NOMO-1 treated with DMSO at 0.1 percent for 48 hours (cell line): ENCODE measurements at regions not wholly inside any gene's neighbourhood (a gene's known extent, or its start where the extent isn't known, plus 50 kb on each side); places are given as distances from the start of the nearest gene placed in this dataset.

ENCODE experiments used
- DNase-seq: peaks from one replicate; lab custom pipeline; 2025; ENCODE audit not compliant: unreplicated experiment; lab: John Stamatoyannopoulos, UW

DNA sequence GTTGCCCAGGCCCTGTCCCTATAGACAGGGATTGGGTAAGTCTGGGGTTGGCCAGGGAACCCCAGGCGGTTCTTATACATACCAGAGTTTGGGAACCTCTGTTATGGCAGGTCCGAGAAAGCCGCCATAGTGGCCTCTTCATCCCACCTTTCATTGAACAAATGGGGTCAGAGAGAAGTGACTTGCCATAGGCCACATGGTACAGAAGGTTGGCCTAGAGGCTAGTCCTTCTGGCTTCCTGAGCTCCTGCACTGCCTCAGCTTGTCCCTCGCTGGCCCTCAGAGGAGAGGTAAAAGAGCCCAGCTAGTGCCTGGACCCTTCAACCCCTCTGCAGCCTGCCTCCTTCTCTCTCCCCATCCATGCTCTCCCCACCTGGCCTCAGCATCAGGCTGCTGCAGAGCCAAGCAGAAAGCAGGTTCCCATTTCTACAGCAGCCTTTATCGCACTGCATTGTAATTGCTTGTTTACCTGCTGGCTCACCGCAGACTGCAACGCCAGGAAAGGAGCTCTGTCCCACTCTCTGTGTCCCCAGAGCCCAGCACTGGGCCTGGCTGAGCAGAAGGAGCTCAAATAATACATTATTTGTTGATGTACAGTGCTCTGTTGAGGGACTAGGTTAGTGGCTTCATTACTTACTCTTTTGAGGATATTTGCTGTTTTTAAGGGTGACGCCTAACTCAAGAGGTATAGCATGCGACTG lies 103.6 kb downstream of the TRIM29 start:
- DNase-seq: no peak

DNA sequence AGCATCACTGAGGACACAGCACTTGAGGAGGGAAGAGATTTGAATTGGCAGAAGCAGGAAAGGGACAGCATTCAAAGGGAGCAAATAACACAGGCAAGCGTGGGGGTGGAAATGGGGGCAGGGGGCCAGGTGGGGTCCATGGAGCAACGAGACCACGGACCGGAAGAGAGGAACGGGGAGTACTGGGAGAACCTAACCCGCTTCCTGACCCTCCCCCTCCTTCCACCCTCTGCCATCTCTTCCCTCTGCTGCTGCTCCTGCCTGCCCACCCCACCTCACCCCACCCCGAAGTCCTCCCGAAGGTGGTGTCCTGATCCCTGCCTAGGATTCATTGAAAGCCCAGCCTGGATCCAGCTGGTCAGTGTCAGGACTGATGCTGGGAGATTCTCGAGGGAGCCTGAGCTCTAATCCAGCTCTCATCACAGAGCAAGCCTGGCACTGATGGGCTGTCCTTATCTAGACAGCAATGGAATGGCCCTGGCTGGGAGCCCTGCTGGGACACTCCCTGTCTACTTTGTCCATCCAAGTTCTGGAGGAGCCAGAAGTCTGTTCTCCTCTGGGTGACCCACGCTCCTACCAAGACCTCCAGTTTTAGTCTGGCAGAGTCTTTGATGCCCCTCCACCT lies 105.0 kb downstream of the TRIM29 start:
- no peak for DNase-seq

DNA sequence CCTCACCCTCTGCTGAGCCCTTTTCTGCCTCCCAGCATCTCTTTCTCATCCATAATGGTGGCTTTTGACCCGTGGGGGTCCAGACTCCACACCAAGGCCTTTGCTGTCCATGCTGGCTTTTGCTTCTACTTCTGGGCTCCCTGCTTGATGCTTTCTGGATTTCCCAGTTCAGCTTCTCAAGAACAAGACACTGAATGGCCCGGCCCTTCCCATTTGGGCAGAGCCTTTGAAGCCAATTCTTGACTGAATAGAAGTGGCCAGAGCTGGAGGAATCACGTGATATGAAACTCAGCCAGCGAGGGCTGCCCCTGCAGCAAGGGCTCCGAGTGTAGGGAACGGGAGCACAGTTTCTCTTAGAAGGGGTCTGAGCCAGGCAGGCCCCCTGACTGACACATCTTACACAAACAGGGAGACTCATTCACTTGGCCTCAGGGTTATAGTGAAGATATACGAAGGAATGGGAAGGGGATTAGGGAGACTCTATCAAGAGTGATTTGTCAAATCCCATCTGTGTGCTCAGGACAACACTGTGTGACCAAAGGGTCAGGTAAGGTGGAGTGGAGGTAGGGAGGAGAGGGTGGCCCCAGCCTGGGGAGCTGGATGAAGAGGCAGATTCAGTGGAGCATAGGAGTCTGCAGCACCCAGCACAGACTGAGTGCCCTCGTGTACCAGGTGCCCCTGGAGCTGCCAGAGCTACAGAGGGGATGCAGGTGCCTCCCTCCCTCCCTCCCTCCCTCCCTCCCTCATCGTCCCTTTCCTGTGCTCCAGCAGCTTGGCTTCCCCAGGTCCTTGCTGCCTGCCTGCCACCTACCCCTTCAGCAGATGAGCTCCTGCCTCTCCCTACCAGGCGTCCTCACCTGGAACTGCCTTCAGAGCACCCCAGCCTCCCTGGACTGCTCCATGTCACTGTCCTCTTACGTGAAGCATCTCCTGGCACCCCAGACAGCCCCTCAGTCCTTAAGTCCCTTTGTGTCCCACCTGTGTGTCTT lies 106.0 kb downstream of the TRIM29 start:
- DNase-seq: no peak

GRCh38 chr11:120031156-120031555 lies 106.8 kb downstream of the TRIM29 start:
- no peak for DNase-seq

- no peak for DNase-seq
These were observed 107.5 kb downstream of the TRIM29 start for GRCh38 chr11:120030411-120030810.

- no peak for DNase-seq
These were observed 108.6 kb downstream of the TRIM29 start for GRCh38 chr11:120029321-120029720.

GRCh38 chr11:120028897-120029258 lies 109.0 kb downstream of the TRIM29 start:
- no peak for DNase-seq

DNA sequence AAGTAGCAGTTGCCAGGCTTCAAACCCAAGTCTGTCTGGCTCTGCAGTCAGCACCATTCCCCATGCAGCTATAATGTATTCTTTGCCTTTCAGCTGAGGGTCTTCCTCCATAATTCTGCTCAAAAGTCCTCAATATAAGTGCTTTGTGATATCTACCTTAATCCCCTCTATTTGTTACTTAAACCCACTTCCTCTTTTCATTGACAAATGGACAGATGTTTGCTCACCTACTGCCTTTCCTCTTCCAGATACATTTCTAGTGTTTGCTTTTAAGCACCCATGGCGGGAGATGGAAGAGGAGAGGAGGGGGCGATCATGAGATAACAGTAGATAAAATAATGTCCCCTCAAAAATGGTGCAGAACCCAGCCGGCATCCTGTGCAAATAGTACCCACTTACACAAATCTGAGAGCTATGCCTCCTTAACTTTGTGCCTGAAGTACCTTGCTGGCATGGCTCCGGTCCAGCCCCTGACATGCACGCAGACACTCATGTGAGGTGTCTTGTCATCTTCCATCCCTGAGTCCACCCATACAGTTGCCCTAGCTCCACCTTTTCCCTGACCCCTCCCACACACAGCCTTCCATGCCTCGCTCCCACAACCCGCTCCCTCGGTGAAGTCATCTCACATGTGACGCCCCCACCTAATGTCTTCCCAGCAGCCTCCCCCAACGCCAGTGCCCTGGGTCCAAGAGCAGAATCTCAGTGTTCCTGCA lies 109.6 kb downstream of the TRIM29 start:
- no peak for DNase-seq

DNA sequence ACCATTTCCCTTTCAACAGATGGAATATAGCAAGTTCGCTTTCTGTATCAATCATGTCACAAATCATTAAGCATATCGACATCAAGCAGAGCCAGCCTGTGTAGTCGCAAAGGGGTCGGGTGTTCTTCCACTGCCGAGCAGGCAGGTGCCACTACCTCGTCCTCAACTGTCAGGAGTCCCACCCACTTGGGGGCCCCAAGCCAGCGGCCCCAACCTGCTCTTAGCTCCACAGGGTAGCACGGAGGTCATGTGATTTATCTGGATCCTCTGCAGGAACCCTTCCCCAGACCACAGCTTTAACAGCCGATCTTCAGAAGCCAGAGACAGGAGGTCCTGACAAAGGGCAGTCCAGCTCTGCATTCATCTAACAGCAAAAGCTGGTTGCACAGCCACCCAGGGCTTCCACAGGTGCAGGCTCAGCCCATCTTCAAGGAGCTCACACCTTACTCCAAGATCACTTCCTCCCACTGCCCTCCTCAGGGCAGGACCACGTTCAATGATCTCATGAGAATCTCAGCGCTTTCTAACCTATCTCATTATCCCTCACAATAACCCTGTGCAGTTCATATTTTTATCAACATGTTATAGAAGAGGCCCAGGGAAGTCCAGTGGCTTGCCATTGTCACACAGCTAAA lies 110.2 kb downstream of the TRIM29 start:
- no peak for DNase-seq

DNA sequence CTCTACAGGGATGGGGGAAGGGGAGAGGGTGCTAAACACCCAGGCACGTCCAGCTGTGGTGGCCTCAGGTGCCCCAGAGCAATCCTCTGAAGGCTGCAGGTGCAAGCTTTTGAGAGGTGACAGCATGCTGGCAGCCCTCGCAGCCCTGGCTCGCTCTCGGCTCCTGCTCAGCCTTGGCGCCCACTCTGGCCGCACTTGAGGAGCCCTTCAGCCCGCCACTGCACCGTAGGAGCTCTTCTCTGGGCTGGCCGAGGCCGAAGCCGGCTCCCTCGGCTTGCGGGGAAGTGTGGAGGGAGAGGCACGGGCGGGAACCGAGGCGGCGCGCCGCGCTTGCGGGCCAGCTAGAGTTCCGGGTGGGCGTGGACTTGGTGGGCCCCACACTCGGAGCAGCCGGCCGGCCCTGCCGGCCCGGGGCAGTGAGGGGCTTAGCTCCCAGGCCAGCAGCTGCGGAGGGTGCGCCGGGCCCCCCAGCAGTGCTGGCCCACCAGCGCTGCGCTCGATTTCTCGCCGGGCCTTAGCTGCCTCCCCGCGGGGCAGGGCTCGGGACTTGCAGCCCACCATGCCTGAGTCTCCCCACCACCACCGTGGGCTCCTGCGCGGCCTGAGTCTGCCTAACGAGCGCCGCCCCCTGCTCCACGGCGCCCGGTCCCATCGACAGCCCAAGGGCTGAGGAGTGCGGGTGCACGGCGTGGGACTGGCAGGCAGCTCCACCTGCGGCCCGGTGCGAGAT lies 112.1 kb downstream of the TRIM29 start:
- DNase-seq: no peak

DNA sequence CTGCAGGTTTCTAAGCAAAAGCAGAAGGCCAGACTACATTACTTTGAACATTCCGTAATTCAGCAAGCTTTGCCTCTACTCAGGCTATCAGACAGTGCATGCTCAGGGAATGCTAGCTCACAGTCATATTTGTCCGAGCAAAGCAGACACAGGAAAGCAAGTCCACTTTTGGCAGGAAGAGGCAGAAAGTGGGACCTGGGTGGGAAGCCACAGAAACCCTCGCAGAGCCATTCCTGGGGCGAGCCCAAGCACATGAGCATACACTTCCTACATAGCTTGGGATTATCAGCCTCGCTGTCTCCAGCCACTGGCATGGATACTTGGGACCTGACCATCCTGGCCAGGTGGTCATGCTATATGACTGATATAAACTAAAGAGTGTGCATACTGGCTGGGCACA lies 113.3 kb downstream of the TRIM29 start:
- DNase-seq: no peak

- DNase-seq: no peak
These were observed 113.9 kb downstream of the TRIM29 start for GRCh38 chr11:120024046-120024445.

DNA sequence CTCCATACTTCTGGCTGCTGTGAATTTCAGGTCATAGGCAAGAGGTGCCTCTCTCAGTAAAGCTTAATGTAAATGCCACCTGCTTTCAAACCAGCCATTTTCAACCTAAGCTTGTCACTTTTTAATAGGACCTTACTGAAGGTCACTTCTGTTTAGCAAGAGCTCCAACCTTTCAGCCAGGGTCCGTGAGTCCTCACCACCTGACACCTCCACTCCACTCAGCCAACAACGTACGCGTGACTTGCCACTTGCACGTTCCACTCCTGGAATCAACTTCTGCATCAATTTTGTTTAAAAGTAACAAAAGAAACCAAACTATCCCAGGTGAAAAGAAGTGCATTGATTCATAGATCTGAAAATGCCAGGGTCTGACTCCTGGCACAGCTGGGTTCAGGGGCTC lies 114.4 kb downstream of the TRIM29 start:
- DNase-seq: no peak

- no peak for DNase-seq
These were observed 114.8 kb downstream of the TRIM29 start for GRCh38 chr11:120023120-120023519.

GRCh38 chr11:120022617-120023016 lies 115.3 kb downstream of the TRIM29 start:
- no peak for DNase-seq

GRCh38 chr11:120021978-120022377 lies 115.9 kb downstream of the TRIM29 start:
- DNase-seq: no peak

DNA sequence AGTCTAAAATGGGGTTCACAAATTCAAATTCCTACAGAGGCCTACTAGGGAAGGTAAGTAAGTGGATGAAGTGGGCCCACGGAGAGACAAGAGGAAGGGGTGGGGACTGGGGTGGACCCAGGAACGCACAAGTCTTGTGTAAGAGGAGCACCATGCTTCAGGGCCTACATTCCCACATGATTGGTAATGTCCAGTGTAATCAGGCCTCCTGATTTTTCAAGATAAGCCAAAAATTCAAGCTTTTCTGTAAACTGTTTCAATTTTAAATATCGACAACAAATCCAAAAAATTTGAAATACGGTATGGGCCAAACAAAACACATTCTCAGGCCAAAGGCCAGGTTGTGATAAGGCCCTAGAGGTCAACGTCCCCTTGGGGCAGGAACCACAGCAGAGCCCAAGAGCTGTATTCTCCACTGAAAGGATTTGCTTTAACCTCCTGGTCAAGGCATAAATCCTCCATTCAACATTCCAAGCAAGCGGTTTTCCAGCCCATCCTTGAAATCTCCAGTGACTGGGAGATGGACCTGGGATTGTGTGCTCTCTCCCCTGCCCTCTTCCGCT lies 116.4 kb downstream of the TRIM29 start:
- no peak for DNase-seq

- no peak for DNase-seq
These were observed 116.9 kb downstream of the TRIM29 start for GRCh38 chr11:120020981-120021380.

- no peak for DNase-seq
These were observed 117.4 kb downstream of the TRIM29 start for GRCh38 chr11:120020486-120020885.

- DNase-seq: no peak
These were observed 118.7 kb downstream of the TRIM29 start for GRCh38 chr11:120019191-120019590.
